ENCODE measurements at regions not wholly inside any gene's neighbourhood (a gene's known extent, or its start where the extent isn't known, plus 50 kb on each side); places are given as distances from the start of the nearest gene placed in this dataset.

DNA sequence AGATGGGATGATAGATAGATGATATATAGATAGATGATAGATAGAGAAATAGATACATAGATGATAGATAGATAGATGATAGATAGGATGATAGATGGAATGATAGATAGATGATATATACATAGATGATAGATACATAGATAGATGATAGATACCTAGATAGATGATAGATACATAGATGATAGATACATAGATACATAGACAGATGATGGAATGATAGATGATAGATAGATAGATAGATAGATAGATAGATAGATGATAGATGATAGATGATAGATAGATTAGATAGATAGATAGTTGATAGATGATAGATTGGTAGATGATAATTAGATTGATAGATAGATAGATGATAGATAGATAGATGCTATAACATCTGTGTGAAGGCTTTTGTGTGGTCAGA lies 201.7 kb upstream of the RAB4A start:
- TF ChIP-seq ZNF234 (CRISPR knock-in tag; conservative IDR thresholded peaks at IDR 0.05) (no peak), EP300 (IDR thresholded peaks at IDR 0.05; ENCODE audit: low read depth in 2 of 2, low read length in 2 of 2) (no peak), EP300 (CRISPR knock-in tag; IDR thresholded peaks at IDR 0.05; ENCODE audit: borderline replicate concordance) (no peak), GATAD2A (CRISPR knock-in tag; IDR thresholded peaks at IDR 0.05) (no peak), EZH2 (conservative IDR thresholded peaks at IDR 0.05; ENCODE audit: low read depth, low read length) (no peak)
- TF ChIP-seq, protein P1, sequence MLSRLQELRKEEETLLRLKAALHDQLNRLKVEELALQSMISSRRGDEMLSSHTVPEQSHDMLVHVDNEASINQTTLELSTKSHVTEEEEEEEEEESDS (CRISPR knock-in tag; IDR thresholded peaks at IDR 0.05; ENCODE audit: borderline replicate concordance) = no peak
- TF ChIP-seq, protein P2, sequence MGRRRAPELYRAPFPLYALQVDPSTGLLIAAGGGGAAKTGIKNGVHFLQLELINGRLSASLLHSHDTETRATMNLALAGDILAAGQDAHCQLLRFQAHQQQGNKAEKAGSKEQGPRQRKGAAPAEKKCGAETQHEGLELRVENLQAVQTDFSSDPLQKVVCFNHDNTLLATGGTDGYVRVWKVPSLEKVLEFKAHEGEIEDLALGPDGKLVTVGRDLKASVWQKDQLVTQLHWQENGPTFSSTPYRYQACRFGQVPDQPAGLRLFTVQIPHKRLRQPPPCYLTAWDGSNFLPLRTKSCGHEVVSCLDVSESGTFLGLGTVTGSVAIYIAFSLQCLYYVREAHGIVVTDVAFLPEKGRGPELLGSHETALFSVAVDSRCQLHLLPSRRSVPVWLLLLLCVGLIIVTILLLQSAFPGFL (CRISPR knock-in tag; IDR thresholded peaks at IDR 0.05) = no peak

Measured in HepG2 (cell line).